ENCODE measurements at regions not wholly inside any gene's neighbourhood (a gene's known extent, or its start where the extent isn't known, plus 50 kb on each side); places are given as distances from the start of the nearest gene placed in this dataset.
A peak's percentile ranks its signal among the peaks of the same experiment; 100 is the strongest.
"Not testable (repeated sequence)": the region's sequence is repeated elsewhere in the genome, so short reads cannot be mapped to it uniquely, and the experiment has no call there.

GRCh38 chr2:47964277-47964676 lies 58.0 kb upstream of the FBXO11 start:
- no peak overlapping the region for H3K4ac ChIP-seq (ENCODE audit: low read length)
- no peaks in the 10 kb centered on the region for H3K4me1 ChIP-seq (ENCODE audit: control insufficient read depth in 2 of 2, insufficient read depth in 1 of 2, low read depth in 1 of 2, low read length in 2 of 2)
- no peak overlapping the region for H3K27ac ChIP-seq (replicated peaks; ENCODE audit: low read length)
- no peaks in the 10 kb centered on the region for H3K9me3 ChIP-seq (replicated peaks in 1 of 2; ENCODE audit: control insufficient read depth in 2 of 2, insufficient read depth in 1 of 2, low read depth in 1 of 2, low read length in 2 of 2)
- H3K18ac ChIP-seq (ENCODE audit: low read length): no peak overlapping the region
- H4K8ac ChIP-seq (ENCODE audit: low read depth, low read length): no peak overlapping the region
- no peak overlapping the region for H2BK15ac ChIP-seq (ENCODE audit: low read length)
- no peak overlapping the region for H2BK5ac ChIP-seq (ENCODE audit: low read length)
- no peaks in the 10 kb centered on the region for H3K27me3 ChIP-seq (ENCODE audit: control insufficient read depth in 3 of 3, insufficient read depth in 3 of 3, low read depth in 1 of 3, low read length in 3 of 3)
- H3K23ac ChIP-seq (ENCODE audit: low read depth, low read length, poor library complexity): no peak overlapping the region
- DNase-seq (ENCODE audit: low spot score): no peak
- no peak overlapping the region for H3K4me2 ChIP-seq (ENCODE audit: insufficient read depth, low read length, poor library complexity, severe bottlenecking)
- H3K14ac ChIP-seq (ENCODE audit: low read length): no peak overlapping the region
- H2AFZ ChIP-seq (ENCODE audit: low read length): no peak overlapping the region
- no peaks in the 10 kb centered on the region for H3K79me1 ChIP-seq (ENCODE audit: low read depth, low read length)
- no peak overlapping the region for H2BK120ac ChIP-seq (ENCODE audit: low read depth, low read length)
- no peak overlapping the region for H2AK5ac ChIP-seq (ENCODE audit: low read depth, low read length)
- no peak overlapping the region for H4K91ac ChIP-seq (ENCODE audit: low read depth, low read length, poor library complexity)
- no peaks in the 10 kb centered on the region for H3K36me3 ChIP-seq (replicated peaks in 1 of 2; ENCODE audit: control insufficient read depth in 2 of 2, insufficient read depth in 2 of 2, low read length in 2 of 2)
- H3K4me3 ChIP-seq (ENCODE audit: low read length in 2 of 2): no peak overlapping the region
- no peak overlapping the region for H2BK12ac ChIP-seq (ENCODE audit: low read length)
- no peak overlapping the region for H3K9ac ChIP-seq (ENCODE audit: low read depth, low read length, poor library complexity)

GRCh38 chr2:47964722-47965434 lies 58.6 kb upstream of the FBXO11 start:
- no peak overlapping the region for H3K18ac ChIP-seq (ENCODE audit: low read length)
- H3K27me3 ChIP-seq (ENCODE audit: control insufficient read depth in 3 of 3, insufficient read depth in 3 of 3, low read depth in 1 of 3, low read length in 3 of 3): no peaks in the 10 kb centered on the region
- no peak overlapping the region for H3K14ac ChIP-seq (ENCODE audit: low read length)
- no peak overlapping the region for H2AK5ac ChIP-seq (ENCODE audit: low read depth, low read length)
- no peaks in the 10 kb centered on the region for H3K36me3 ChIP-seq (replicated peaks in 1 of 2; ENCODE audit: control insufficient read depth in 2 of 2, insufficient read depth in 2 of 2, low read length in 2 of 2)
- no peak overlapping the region for H2BK120ac ChIP-seq (ENCODE audit: low read depth, low read length)
- H2AFZ ChIP-seq (ENCODE audit: low read length): peak overlapping the region; percentile 0
- no peak overlapping the region for H2BK15ac ChIP-seq (ENCODE audit: low read length)
- DNase-seq (ENCODE audit: low spot score): no peak
- H3K9me3 ChIP-seq (replicated peaks in 1 of 2; ENCODE audit: control insufficient read depth in 2 of 2, insufficient read depth in 1 of 2, low read depth in 1 of 2, low read length in 2 of 2): no peaks in the 10 kb centered on the region
- no peak overlapping the region for H3K4me3 ChIP-seq (ENCODE audit: low read length in 2 of 2)
- no peak overlapping the region for H3K23ac ChIP-seq (ENCODE audit: low read depth, low read length, poor library complexity)
- no peak overlapping the region for H4K91ac ChIP-seq (ENCODE audit: low read depth, low read length, poor library complexity)
- H3K4me1 ChIP-seq (ENCODE audit: control insufficient read depth in 2 of 2, insufficient read depth in 1 of 2, low read depth in 1 of 2, low read length in 2 of 2): no peaks in the 10 kb centered on the region
- no peaks in the 10 kb centered on the region for H3K79me1 ChIP-seq (ENCODE audit: low read depth, low read length)
- no peak overlapping the region for H2BK5ac ChIP-seq (ENCODE audit: low read length)
- no peak overlapping the region for H3K4ac ChIP-seq (ENCODE audit: low read length)
- no peak overlapping the region for H3K27ac ChIP-seq (replicated peaks; ENCODE audit: low read length)
- H2BK12ac ChIP-seq (ENCODE audit: low read length): no peak overlapping the region
- no CpG with 5 or more reads among the region's 8 CpGs for WGBS, 2 donors (ENCODE audit: extremely low coverage in 2 of 2, insufficient read length in 2 of 2, insufficient replicate concordance in 1 of 2)
- H4K8ac ChIP-seq (ENCODE audit: low read depth, low read length): no peak overlapping the region
- H3K4me2 ChIP-seq (ENCODE audit: insufficient read depth, low read length, poor library complexity, severe bottlenecking): no peak overlapping the region
- no peak overlapping the region for H3K9ac ChIP-seq (ENCODE audit: low read depth, low read length, poor library complexity)

GRCh38 chr2:47976728-47977127 lies 70.4 kb upstream of the FBXO11 start:
- not testable (repeated sequence) for DNase-seq (ENCODE audit: low spot score); H2BK120ac ChIP-seq (ENCODE audit: low read depth, low read length); H2AFZ ChIP-seq (ENCODE audit: low read length); H2BK15ac ChIP-seq (ENCODE audit: low read length); H3K36me3 ChIP-seq (replicated peaks in 1 of 2; ENCODE audit: control insufficient read depth in 2 of 2, insufficient read depth in 2 of 2, low read length in 2 of 2); H3K4ac ChIP-seq (ENCODE audit: low read length); H3K14ac ChIP-seq (ENCODE audit: low read length); H3K9ac ChIP-seq (ENCODE audit: low read depth, low read length, poor library complexity); H2AK5ac ChIP-seq (ENCODE audit: low read depth, low read length); H3K4me3 ChIP-seq (ENCODE audit: low read length in 2 of 2); H4K91ac ChIP-seq (ENCODE audit: low read depth, low read length, poor library complexity); H4K8ac ChIP-seq (ENCODE audit: low read depth, low read length); H3K4me1 ChIP-seq (ENCODE audit: control insufficient read depth in 2 of 2, insufficient read depth in 1 of 2, low read depth in 1 of 2, low read length in 2 of 2); H3K4me2 ChIP-seq (ENCODE audit: insufficient read depth, low read length, poor library complexity, severe bottlenecking); H3K9me3 ChIP-seq (replicated peaks in 1 of 2; ENCODE audit: control insufficient read depth in 2 of 2, insufficient read depth in 1 of 2, low read depth in 1 of 2, low read length in 2 of 2); H2BK5ac ChIP-seq (ENCODE audit: low read length); H2BK12ac ChIP-seq (ENCODE audit: low read length); H3K79me1 ChIP-seq (ENCODE audit: low read depth, low read length); H3K18ac ChIP-seq (ENCODE audit: low read length); H3K27me3 ChIP-seq (ENCODE audit: control insufficient read depth in 3 of 3, insufficient read depth in 3 of 3, low read depth in 1 of 3, low read length in 3 of 3); H3K23ac ChIP-seq (ENCODE audit: low read depth, low read length, poor library complexity); H3K27ac ChIP-seq (replicated peaks; ENCODE audit: low read length)

DNA sequence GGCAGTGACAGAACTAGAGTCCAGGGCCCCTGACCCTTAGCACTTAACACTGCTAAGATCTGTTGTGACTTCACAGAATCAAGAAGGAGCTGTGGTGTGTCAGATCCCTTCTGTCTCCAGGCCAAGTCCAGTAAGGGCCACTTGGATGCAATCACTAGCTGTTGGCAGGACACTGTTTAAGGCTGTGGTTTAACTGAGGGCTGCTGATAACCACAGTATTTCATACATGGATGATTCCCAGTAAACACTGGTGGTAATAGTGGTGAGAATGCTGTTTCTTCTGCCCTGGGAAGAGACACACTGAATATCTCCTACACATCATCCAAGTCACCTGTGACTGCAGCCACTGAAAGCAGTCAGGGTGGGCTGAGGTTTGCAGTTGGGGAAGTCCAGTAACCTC lies 77.7 kb upstream of the FBXO11 start:
- H3K18ac ChIP-seq (ENCODE audit: low read length): no peak overlapping the region
- H3K14ac ChIP-seq (ENCODE audit: low read length): no peak overlapping the region
- H2BK12ac ChIP-seq (ENCODE audit: low read length): no peak overlapping the region
- H4K8ac ChIP-seq (ENCODE audit: low read depth, low read length): no peak overlapping the region
- DNase-seq (ENCODE audit: low spot score): no peak
- no peak overlapping the region for H3K4ac ChIP-seq (ENCODE audit: low read length)
- H4K91ac ChIP-seq (ENCODE audit: low read depth, low read length, poor library complexity): no peak overlapping the region
- no peak overlapping the region for H2BK15ac ChIP-seq (ENCODE audit: low read length)
- no peak overlapping the region for H3K9ac ChIP-seq (ENCODE audit: low read depth, low read length, poor library complexity)
- H3K4me2 ChIP-seq (ENCODE audit: insufficient read depth, low read length, poor library complexity, severe bottlenecking): no peak overlapping the region
- no peak overlapping the region for H2AFZ ChIP-seq (ENCODE audit: low read length)
- no peaks in the 10 kb centered on the region for H3K4me1 ChIP-seq (ENCODE audit: control insufficient read depth in 2 of 2, insufficient read depth in 1 of 2, low read depth in 1 of 2, low read length in 2 of 2)
- no peak overlapping the region for H2BK120ac ChIP-seq (ENCODE audit: low read depth, low read length)
- H3K9me3 ChIP-seq (replicated peaks in 1 of 2; ENCODE audit: control insufficient read depth in 2 of 2, insufficient read depth in 1 of 2, low read depth in 1 of 2, low read length in 2 of 2): no peaks in the 10 kb centered on the region
- no peak overlapping the region for H2BK5ac ChIP-seq (ENCODE audit: low read length)
- H2AK5ac ChIP-seq (ENCODE audit: low read depth, low read length): no peak overlapping the region
- H3K23ac ChIP-seq (ENCODE audit: low read depth, low read length, poor library complexity): no peak overlapping the region
- peaks cover 0 to 11% (median 0%) of the 10 kb centered on the region in 3 experiments for H3K27me3 ChIP-seq (ENCODE audit: control insufficient read depth in 3 of 3, insufficient read depth in 3 of 3, low read depth in 1 of 3, low read length in 3 of 3)
- H3K36me3 ChIP-seq (replicated peaks in 1 of 2; ENCODE audit: control insufficient read depth in 2 of 2, insufficient read depth in 2 of 2, low read length in 2 of 2): no peaks in the 10 kb centered on the region
- H3K27ac ChIP-seq (replicated peaks; ENCODE audit: low read length): no peak overlapping the region
- no peaks in the 10 kb centered on the region for H3K79me1 ChIP-seq (ENCODE audit: low read depth, low read length)
- H3K4me3 ChIP-seq (ENCODE audit: low read length in 2 of 2): no peak overlapping the region
